T-helper 2 cell treated with Interferon-gamma antibody and Interleukin-4, amounts not matched to agents 100 ng/mL and 5 ng/mL, for 36 hours (primary cell): ENCODE measurements at regions not wholly inside any gene's neighbourhood (a gene's known extent, or its start where the extent isn't known, plus 50 kb on each side); places are given as distances from the start of the nearest gene placed in this dataset.
"Not testable (repeated sequence)": the region's sequence is repeated elsewhere in the genome, so short reads cannot be mapped to it uniquely, and the experiment has no call there.

Experiments used
- intact Hi-C: fragments of 100-400 bp; cut with micrococcal nuclease; formaldehyde crosslinking; loops from one replicate; pipeline ENCODE4 v1.15.1; 2023

DNA sequence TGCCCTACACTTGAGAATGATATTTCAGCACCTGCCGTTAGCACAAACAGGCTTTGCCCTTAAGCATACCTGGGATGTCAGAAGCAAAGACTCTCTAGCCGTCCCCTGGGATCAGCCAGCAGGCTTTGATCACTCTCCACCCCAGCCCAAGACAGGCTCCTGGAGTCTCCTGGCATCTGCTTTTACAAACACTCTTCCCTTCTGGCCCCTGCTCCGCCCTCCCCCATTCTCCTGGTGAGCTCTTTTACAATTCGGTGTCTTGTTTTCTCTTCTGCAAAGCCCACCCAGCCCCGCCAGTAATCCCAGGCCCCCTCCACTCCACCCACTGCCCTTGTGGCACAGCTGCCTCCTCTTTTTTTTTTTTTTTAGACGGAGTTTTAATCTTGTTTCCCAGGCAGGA is 50.4 kb downstream of the KATNIP start:
- intact Hi-C loops: loop anchor here (5.0 kb wide), 1 partner anchor 267 kb away; no protein-coding TSS in a partner anchor

DNA sequence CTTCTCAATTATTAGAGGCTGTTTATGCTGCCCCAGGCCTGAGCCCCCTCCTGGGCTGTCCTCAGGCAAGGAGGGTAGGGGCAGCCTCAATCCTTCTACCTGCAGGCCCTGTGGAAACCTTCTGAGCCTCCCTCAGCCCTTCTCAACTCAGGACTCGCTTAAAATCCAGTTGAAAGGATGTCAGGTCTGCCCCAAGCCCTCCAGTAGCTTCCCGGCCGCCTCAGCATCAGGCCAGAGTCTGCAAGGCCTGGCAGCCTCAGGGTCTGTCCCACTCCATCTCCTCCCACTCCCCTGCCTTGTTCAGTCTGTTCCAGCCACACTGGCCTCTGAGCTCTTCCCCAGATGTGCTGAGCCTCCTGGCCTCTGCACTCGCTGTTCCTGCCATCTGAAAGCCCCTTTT is 52.2 kb downstream of the KATNIP start:
- intact Hi-C loops: loop anchor here (5.0 kb wide), 1 partner anchor 265 kb away; no protein-coding TSS in a partner anchor

DNA sequence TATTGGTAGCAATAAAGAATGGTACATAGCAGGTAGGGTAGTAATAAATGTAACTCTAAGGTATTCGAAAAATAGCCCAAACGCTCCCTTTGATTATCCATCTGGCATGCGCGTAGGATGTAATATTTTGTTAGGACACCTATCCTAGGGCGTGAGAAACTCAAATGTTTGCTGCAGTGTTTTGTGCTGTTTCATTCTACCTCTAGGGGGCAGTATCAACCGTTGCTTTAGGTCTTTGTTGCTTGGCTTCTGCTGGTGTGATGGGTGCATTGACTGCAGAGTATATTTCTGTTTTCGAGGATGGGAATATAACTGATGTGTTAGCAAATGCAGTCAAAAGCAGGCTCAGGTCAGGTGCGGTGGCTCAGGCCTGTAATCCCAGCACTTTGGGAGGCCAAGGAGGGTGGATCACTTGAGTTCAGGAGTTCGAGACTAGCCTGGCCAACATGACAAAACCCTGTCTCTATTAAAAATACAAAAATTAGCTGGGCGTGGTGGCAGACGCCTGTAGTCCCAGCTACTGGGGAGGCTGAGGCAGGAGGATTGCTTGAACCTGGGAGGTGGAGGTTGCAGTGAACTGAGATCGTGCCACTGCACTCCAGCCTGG is 55.7 kb downstream of the KATNIP start:
- intact Hi-C loops: not testable (repeated sequence)

DNA sequence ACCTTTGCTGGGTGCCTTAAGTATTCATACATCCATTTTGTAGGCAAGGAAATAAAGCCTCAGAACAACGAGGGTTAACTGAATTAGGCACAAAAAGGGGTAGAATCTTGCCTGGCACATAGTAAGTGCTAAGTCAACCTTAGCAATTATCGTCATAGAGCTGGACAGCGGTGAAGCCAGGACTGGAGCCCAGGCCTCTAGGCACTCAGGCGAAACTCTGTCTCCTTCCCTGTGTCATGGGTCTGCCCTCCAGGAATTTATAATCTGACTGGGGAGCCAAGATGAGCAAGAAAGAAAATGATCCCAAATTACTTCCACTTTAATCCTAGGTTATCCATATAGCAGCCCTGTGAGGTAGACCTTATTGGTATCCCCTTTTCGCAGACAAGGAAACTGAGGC is 61.4 kb downstream of the KATNIP start:
- intact Hi-C loops: no loop called here

DNA sequence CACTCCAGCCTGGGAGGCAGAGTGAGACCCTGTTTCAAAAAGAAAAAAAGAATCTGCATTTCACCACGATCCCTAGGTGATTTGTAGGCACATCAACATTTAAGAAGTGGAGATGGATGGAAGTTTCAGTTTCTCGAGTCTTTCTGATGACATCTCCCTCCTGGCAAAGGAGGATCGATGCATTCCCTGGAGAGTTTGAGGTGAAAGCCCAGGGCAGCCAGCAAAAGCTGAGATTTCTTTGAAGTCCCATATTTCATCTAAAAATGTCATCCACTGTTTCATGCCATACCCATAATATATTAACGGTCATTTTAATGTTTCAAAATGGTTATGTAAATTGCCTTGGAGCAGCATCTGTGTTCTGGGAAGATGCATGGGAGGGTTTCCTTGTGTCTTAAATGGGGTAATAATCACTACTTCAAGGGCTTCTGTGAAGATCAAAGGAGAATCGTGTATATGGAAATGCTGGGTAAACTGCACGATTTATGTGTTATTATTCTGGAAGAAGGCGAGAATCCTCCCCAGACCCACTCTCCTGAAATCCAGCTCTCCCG is 63.4 kb downstream of the KATNIP start:
- intact Hi-C loops: no loop called here

DNA sequence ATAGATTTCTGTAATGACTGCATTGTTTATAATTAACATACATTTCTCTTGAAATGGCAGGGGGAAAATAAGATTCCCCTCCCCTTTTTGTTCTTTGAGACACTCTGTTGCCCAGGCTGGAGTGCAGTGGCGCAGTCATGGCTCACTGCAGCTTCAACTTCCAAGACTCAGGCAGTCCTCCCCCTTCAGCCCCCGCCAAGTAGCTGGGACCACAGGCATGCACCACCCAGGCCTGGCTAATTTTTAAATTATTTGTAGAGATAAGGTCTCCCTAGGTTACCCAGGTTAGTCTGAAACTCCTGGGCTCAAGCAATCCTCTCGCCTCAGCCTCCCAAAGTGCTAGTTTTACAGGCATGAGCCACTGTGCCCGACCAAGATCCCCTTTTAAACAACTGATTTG is 67.7 kb downstream of the KATNIP start:
- intact Hi-C loops: no loop called here

DNA sequence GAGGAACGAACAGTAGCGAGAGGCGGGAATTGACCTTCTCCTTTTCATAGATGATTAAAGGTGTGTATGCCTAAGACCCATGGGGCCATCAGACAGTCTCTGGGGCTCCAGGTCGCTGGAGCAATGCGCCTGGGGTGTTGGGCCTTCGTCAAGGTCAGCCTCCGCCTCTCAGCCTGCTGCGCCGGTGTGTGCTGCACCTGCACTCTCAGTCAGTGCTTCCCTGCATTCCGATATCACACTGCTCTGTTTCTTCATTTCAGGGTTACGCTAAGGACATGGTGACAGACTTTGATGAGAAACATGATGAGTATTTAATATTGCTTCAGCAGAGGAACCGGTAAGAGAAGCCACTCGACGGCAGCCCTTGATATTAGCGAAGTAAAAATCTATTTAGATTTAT is 68.2 kb downstream of the KATNIP start:
- intact Hi-C loops: no loop called here

DNA sequence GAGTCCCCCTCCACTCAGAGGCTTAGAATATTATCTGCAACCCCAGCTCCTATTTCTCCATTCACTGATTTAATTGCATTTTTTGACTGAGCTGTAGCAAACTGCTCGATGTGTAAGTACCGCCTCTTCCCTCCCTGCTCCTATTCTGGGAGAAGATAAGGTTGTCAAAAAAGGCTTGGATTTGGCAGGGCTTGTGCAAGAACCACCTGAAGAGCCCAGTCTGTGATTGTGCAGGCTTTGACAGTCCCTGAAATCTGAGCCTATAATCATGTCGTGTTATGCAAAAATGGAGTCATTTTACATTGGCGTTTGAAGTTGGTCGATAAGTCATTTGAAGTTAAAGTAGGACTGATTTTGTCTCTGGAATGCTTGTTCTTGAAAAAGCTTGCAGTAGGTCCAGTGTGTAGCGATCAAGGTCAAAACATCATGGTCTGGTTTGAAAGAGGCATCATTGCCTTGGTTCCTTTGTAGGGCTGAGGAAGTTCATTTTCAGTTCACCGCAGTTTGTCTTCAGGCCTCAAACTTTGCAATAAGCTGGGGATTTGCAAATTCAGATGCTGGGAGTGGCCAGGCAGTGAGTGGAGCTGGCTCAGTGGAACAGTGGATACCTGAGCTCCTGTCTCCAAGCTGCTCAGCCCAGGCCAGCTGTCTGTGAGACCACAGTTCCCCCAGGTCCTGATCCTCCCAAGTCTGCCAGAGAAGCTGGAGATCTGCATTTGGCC is 68.8 kb downstream of the KATNIP start:
- intact Hi-C loops: no loop called here

DNA sequence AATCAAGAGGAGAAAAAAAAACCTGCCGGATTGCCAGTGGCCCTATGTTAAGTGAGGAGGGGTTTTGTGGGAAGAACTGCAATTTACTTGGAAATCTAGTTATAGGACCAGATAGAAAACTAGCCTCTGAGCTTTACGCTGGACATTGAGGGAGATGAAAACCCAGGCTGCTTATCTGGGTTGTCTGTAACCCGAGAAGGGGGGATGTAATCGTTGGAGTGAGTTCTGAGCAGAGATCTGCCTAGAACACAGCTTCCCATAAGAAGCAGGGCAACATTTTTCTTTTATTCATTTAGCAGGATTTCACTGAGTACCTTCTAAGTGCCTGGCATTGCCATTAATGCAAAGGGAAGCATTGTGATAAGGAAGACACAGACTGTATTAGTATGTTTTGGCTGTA is 70.6 kb downstream of the KATNIP start:
- intact Hi-C loops: no loop called here

DNA sequence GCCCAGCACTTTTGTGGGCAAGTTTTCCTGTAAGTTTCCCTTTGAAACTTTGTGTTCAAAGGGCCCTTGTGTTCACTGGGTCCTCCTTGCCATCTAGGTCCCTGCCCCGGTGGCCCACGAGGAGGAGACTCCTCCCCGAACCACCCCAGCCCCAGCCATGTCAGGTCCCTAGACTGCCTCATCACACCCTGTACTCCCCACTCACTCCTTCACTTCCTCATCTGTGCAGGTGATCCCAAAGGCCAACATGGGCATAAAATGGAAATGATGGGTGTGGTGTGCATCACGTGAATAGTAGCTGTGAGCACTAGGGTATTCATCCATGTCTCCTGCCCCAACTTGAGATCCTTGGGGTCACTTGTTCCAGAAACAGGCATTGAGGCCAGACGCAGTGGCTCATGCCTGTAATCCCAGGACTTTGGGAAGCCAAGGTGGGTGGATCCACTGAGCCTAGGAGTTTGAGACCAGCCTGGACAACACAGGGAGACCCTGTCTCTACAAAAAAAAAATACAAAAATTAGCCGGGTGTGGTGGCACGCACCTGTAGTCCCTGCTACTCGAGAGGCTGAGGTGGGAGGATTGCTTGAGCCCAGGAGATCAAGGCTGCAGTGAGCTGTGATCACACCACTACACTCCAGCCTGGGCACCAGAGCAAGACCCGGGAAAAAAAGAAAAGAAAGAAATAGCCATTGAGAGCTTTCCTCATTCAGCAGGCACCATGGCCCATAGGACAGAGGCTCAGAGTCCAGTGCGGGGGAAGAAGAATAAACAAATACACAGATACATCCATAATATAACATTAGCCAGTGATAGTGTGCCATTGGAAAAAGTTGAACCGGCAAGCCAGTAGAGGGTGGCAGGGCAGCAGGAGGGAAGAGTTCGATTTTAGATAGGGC is 74.5 kb downstream of the KATNIP start:
- intact Hi-C loops: no loop called here

DNA sequence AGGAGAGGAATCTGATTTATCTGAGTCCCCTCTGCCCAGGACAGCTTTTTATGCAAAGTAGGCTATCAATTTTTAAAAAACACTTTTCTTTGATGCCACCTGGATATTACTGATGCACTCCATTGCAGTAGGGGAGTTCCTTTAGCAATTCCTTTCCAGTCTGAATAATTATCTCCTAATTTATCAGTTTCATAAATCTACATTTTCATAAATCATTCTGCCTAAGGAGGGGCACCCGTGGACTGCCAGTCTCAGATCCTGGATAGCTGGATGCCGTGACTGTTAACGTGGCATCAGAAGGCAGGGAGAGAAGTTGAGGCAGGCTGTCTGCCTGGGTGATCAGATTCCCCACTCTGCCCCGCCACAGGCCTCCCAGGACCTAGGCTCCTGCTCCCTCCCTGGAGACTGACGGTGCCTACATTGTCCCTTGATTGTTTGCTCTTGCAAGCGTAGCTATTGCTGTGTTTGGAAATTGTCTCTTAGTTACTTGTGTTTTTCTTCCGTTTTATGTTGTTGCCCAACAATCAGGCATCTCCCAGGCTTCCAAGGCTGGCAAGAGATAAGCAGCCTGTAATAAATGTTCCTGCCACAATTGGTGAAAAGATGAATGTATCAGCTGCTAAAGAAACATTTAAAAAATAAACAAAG is 75.2 kb downstream of the KATNIP start:
- intact Hi-C loops: no loop called here

DNA sequence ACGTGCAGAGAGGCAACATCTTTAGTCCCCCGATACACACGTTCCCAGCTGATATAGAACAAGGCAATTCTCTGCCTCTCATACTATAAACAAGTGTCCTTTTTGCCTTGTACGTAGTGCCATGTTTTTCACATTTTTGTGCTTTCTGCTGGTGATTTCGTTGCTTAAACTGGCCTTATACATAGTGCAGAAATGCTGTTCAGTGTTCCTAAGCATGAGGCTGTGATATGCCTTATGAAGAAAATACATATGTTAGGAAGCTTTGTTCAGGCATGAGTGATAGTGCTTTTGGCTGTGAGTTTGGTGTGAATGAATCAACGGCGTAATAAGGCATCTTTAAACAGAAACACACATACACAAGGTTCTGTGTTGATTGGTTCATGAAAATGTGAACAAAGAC is 77.2 kb downstream of the KATNIP start:
- intact Hi-C loops: no loop called here

DNA sequence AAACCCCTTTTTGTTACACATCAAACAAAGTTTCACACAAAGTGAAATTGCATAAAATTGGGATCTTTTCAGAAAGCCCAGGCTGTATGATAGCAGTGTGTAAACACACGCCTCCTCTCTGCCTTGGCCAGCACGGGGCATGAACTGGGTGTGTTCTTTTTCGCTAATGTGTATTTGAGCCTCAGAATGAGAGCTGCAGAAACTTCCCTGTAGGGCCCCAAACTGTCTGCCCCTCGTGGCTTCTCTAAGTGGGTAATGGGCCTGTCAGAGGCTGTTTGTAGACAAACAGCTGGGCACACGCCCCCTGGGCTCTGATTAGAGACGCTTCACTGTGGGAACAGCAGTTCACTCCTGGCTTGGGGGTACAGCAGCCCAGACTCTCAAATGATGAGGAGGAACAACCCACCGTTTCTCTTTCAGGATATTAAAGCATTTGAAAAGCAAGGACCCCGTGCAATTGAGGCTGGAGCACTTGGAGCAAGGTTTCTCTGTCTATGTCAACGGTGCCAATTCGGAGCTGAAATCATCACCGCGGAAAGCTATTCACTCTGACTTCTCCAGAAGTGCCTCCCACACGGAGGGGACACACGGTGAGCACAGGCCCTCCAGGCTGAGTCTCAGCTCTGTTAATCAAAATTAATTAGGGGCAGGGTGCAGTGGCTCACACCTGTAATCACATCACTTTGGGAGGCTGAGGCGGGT is 78.4 kb downstream of the KATNIP start:
- intact Hi-C loops: no loop called here

DNA sequence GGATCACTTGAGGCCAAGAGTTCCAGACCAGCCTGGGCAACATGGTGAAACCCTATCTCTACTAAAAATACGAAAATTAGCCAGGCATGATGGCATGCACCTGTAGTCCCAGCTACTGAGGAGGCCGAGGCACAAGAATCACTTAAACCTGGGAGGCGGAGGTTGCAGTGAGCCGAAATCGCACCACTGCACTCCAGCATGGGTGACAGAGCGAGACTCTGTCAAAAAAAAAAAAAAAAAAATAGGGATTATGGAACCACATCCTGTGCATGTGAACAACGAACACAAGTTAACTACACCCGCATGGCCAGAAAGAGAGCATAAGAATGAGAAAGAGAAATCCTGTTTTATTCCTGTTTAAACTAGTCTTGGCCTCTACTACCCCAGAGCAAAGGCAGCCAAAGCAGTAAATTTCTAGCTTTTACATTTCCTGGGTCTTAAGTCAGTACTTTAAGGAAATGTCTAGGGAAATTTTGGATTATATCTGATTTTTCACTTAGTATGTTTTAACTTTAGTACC is 79.1 kb downstream of the KATNIP start:
- intact Hi-C loops: not testable (repeated sequence)

DNA sequence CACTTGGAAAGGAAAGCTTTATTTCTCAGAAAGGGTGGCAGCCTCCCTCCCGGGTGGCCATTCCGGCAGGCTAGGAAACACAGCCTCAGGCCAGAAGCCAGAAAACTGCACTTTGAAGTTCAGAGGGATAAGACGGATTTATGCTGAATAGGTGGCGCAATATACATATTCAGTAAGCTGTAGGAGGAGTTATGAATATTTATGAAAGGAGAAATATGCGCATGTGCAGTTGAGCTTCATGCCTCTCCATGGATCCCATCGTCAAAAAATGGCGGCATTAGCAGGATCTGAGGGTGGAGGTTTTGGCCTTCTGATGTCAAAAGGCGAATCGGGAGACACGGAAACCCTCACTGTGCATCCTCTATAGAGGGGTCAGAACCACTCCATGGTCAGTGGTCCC is 82.3 kb downstream of the KATNIP start:
- intact Hi-C loops: no loop called here

DNA sequence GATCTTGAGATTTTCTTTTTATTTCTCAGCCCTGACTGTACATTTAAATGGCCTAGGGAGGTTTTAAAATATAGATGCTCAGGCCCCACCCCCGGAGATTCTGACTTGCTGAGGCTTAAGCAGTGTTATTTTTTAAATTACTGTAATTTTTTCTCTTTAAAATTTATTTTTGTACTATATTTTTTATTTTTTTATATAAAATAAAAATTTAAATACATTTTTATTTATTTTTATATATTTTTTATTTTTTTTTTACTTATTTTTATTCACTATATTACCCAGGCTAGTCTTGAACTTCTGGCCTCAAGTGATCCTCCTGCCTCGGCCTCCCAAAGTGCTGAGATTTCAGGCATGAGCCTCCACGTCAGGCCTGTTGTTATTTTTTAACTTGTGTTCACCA is 83.3 kb downstream of the KATNIP start:
- intact Hi-C loops: no loop called here

DNA sequence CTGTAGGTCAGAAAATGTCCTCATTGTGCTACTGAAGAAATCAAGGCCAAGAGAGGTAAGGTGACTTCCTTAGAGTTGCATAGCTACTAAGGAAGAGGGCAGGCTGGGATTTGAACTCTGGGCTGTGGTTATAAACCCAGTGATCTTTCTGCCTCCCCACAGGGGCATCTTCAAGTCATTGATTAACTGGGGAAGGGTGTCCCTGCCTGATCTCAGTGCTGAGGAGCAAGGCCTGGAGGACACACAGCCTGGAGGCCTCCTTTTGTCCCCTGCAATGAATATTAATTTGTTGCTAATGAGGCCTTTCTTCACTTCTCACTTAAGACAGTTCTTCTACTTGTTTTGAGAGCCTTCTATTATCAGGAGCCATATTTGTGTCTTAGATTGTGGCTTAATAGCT is 83.8 kb downstream of the KATNIP start:
- intact Hi-C loops: no loop called here

DNA sequence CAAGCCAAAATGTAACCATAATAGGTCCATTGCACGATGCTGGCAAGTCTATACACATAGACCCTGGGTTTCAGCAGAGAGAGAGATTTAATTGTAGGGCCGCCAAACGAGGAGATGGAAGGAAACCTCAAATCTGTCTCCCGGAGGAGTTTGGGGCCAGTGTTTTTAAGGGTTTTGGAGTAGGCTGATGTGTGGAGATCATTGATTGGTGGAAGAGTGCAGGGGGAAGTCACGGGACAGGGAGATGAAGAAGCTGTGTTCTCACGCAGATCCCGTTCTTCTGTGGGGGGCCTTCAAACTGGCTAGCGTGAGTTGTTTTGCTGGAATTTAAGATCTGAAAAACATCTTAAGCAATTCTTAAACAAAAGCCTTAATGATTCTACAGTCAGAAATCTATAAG is 84.8 kb downstream of the KATNIP start:
- intact Hi-C loops: no loop called here

DNA sequence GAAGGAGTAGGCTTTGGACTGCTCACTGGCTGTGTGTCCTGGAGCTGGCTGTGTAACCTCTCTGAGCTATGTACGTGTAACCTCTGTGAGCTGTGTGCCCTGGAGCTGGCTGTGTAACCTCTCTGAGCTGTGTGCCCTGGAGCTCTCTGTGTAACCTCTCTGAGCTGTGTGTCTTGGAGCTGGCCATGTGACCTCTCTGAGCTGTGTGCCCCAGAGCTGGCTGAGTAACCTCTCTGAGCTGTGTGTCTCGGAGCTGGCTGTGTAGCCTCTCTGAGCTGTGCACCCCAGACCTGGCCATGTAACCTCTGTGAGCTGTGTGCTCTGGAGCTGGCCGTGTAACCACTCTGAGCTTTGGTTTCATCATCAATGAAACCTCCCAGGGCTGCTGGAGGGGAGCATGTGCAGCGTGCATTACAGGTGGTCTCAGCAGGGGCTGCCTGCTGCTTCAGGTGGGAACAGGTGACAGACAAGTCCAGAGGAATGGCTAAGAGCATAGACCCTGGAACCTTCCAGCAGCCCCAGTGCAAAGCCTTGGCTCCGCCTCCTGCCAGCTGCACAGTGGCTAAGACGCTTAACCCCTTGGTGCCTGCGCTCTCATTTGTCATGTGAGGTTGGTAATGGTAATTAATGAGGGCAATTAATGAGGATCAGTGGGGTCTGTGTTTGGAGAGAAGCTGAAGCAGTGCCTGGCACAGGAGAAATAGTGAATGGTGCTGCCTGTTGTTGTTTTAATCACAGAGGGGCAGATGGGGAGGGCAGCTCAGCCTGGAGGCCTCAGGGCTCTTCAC is 86.7 kb downstream of the KATNIP start:
- intact Hi-C loops: no loop called here
